ENCODE measurements at regions not wholly inside any gene's neighbourhood (a gene's known extent, or its start where the extent isn't known, plus 50 kb on each side); places are given as distances from the start of the nearest gene placed in this dataset.

DNA sequence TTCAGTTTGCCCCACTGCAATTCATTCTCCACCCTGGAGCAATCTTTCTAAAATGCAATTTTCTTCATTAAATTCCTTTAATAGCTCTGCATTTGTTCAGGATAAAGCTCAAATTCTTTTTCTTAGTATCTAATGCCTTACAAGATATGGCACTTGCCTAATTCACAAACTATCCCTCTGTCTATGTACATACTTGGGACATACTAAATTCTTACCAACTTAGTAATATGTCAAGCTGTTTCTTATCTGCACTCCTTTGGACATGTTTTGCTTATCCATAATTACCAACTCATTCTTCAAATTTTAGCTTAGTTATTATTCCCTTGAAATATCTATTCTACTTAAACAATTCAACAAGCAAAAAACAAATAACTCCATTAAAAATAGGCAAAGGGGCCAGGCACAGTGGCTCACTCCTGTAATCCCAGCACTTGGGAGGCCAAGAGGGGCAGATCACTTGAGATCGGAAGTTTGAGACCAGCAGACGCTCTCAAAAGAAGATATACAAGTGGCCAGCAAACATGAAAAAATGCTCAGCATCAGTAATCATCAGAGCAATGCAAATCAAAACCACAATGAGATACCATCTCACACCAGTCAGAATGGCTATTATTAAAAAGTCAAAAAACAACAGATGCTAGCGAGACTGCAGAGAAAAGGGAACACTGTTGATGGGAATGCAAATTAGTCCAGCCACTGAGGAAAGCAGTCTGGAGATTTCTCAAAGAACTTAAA is 96.9 kb downstream of the FAM76B start:
- TF ChIP-seq CTCF (IDR thresholded peaks at IDR 0.05) = no peak
- ATAC-seq (ENCODE audit: low FRiP score) (no peak), DNase-seq (ENCODE audit: low spot score) (no peak)

DNA sequence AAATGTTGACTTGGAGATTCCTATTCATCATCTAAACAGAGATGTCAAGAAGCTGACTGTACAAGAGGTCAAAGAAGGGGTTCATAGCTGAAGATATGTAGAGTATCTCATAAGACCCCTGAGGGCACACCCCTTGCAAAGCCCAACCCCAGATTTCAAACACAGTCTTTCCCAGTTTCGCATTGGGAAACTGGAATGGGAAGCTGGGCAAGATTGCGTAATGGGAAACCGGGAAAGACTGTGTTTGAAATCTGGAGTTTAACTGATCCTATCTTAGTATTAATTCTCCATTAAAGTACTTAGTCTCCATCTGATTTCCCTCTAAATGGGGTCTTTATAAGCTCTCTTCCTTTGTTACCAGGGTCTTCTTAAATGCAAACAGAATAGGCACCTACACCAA is 99.5 kb downstream of the FAM76B start:
- TF ChIP-seq CTCF (IDR thresholded peaks at IDR 0.05) = no peak
- DNase-seq (ENCODE audit: low spot score) (no peak), ATAC-seq (ENCODE audit: low FRiP score) (no peak)

- ATAC-seq (ENCODE audit: low FRiP score) = no peak
- TF ChIP-seq CTCF (IDR thresholded peaks at IDR 0.05) = no peak
Measured at GRCh38 chr11:95688501-95689222, 100.9 kb downstream of the FAM76B start.

DNA sequence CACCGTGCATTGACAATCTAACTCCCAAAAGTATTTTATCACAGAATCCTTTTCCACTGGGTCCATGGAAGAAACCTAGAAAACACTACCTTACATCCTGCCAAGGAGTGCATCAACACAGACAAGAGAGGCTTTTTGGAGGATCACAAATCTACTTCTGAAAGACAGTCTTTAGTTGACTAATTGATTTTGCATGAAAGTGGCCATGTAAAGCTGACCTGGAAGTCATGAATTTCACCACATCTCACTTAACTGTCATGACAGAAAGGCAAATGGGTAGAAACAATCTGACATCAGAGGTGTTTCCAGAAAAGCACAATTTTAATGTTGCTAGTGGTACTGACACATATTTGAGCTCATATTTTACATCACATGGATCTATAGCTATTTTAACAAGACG is 101.6 kb downstream of the FAM76B start:
- DNase-seq (ENCODE audit: low spot score) = no peak
- ATAC-seq (ENCODE audit: low FRiP score) = no peak
- no peak for TF ChIP-seq CTCF (IDR thresholded peaks at IDR 0.05)

More at GRCh38 chr11:95688501-95689222, 100.9 kb downstream of the FAM76B start:
- no peak for DNase-seq (ENCODE audit: low spot score)

- no peak for ATAC-seq (ENCODE audit: low FRiP score)
- DNase-seq (ENCODE audit: low spot score) = no peak
- no peak for TF ChIP-seq CTCF (IDR thresholded peaks at IDR 0.05)
Measured at GRCh38 chr11:95686265-95686664, 103.3 kb downstream of the FAM76B start.

GRCh38 chr11:95684701-95685100 is 104.9 kb downstream of the FAM76B start:
- DNase-seq (ENCODE audit: low spot score) (no peak), ATAC-seq (ENCODE audit: low FRiP score) (no peak)
- TF ChIP-seq CTCF (IDR thresholded peaks at IDR 0.05) = no peak

- TF ChIP-seq CTCF (IDR thresholded peaks at IDR 0.05) = no peak
- ATAC-seq (ENCODE audit: low FRiP score) (no peak), DNase-seq (ENCODE audit: low spot score) (no peak)
Measured at GRCh38 chr11:95684170-95684569, 105.4 kb downstream of the FAM76B start.
